H9 (cell line): ENCODE measurements at regions not wholly inside any gene's neighbourhood (a gene's known extent, or its start where the extent isn't known, plus 50 kb on each side); places are given as distances from the start of the nearest gene placed in this dataset.

Experiments
- DNase-seq: peaks from one replicate; pipeline ENCODE4 v3.0.0-alpha.2; 2017
- H2AFZ ChIP-seq: one replicate; pipeline ENCODE4 v1.6.1; 2013; ENCODE audit warnings: mild to moderate bottlenecking, low read length, control low read depth, moderate library complexity
- H2AK5ac ChIP-seq: 2 replicates; pipeline ENCODE4 v1.6.1; 2013; ENCODE audit warnings: low read length, control low read depth, mixed read lengths; ENCODE audit not compliant: insufficient read length
- H2BK120ac ChIP-seq: one replicate; pipeline ENCODE4 v1.6.1; 2013; ENCODE audit warnings: low read depth, mild to moderate bottlenecking, low read length, control low read depth, inconsistent platforms; ENCODE audit not compliant: poor library complexity, severe bottlenecking
- H2BK12ac ChIP-seq: 2 replicates; pipeline ENCODE4 v1.6.1; 2013; ENCODE audit warnings: low read length, control low read depth, mixed read lengths, low read depth; ENCODE audit not compliant: insufficient read length
- H2BK15ac ChIP-seq: 2 replicates; pipeline ENCODE4 v1.6.1; 2013; ENCODE audit warnings: low read depth, low read length, control low read depth
- H2BK20ac ChIP-seq: one replicate; pipeline ENCODE4 v1.6.1; 2013; ENCODE audit warnings: low read depth, mild to moderate bottlenecking, low read length, control low read depth, inconsistent platforms; ENCODE audit not compliant: poor library complexity, severe bottlenecking
- H2BK5ac ChIP-seq: 2 replicates; pipeline ENCODE4 v1.6.1; 2013; ENCODE audit warnings: low read length, control low read depth, mixed read lengths; ENCODE audit not compliant: insufficient read length
- H3K14ac ChIP-seq: 2 replicates; pipeline ENCODE4 v1.6.1; 2013; ENCODE audit warnings: low read length, control low read depth; ENCODE audit not compliant: insufficient read depth
- H3K18ac ChIP-seq: 2 replicates; pipeline ENCODE4 v1.6.1; 2013; ENCODE audit warnings: low read depth, mild to moderate bottlenecking, mixed read lengths, low read length, control low read depth; ENCODE audit not compliant: insufficient read length
- H3K23ac ChIP-seq: 2 replicates; pipeline ENCODE4 v1.6.1; 2013; ENCODE audit warnings: low read length, control low read depth, mixed read lengths, low read depth; ENCODE audit not compliant: insufficient read length
- H3K23me2 ChIP-seq: 2 replicates; pipeline ENCODE4 v1.6.1; 2013; ENCODE audit warnings: low read depth, mild to moderate bottlenecking, mixed read lengths, low read length, control low read depth; ENCODE audit not compliant: insufficient read length, poor library complexity, severe bottlenecking
- H3K27ac ChIP-seq: 2 replicates; pipeline ENCODE4 v1.5.1; 2013; ENCODE audit warnings: low read length, control low read depth, mixed read lengths, low read depth; ENCODE audit not compliant: insufficient read length
- H3K27me3 ChIP-seq: 2 replicates; pipeline ENCODE4 v1.6.1; 2013; ENCODE audit warnings: low read length, control low read depth, inconsistent platforms; ENCODE audit not compliant: insufficient read depth
- H3K4ac ChIP-seq: 2 replicates; pipeline ENCODE4 v1.6.1; 2013; ENCODE audit warnings: low read depth, mild to moderate bottlenecking, control low read depth, inconsistent platforms, low read length, moderate library complexity
- H3K4me1 ChIP-seq: 2 replicates; pipeline ENCODE4 v1.6.1; 2013; ENCODE audit warnings: low read length, control low read depth, inconsistent platforms; ENCODE audit not compliant: insufficient read depth
- H3K4me2 ChIP-seq: 2 replicates; pipeline ENCODE4 v1.6.1; 2013; ENCODE audit warnings: low read length, control low read depth, mixed read lengths; ENCODE audit not compliant: insufficient read length, insufficient read depth
- H3K56ac ChIP-seq: 2 replicates; pipeline ENCODE4 v1.6.1; 2013; ENCODE audit warnings: low read depth, mild to moderate bottlenecking, mixed read lengths, low read length, control low read depth; ENCODE audit not compliant: insufficient read length
- H3K79me1 ChIP-seq: 2 replicates; pipeline ENCODE4 v1.6.1; 2013; ENCODE audit warnings: low read depth, mild to moderate bottlenecking, moderate library complexity, low read length, control low read depth, inconsistent platforms; ENCODE audit not compliant: insufficient read depth, poor library complexity, severe bottlenecking
- H3K79me2 ChIP-seq: 2 replicates; pipeline ENCODE4 v1.6.1; 2013; ENCODE audit warnings: low read length, control low read depth, inconsistent platforms; ENCODE audit not compliant: insufficient read depth
- H3K9ac ChIP-seq: 2 replicates; pipeline ENCODE4 v1.6.1; 2013; ENCODE audit warnings: low read length, control low read depth, mixed read lengths; ENCODE audit not compliant: insufficient read length; ENCODE audit errors: extremely low read depth
- H3K9me3 ChIP-seq: one replicate; pipeline ENCODE4 v1.6.1; 2013; ENCODE audit warnings: low read depth, low read length, inconsistent platforms; ENCODE audit not compliant: control insufficient read depth
- H3T11ph ChIP-seq: one replicate; pipeline ENCODE4 v1.6.1; 2013; ENCODE audit warnings: mild to moderate bottlenecking, low read length, control low read depth, inconsistent platforms
- H4K20me1 ChIP-seq: one replicate; pipeline ENCODE4 v1.6.1; 2013; ENCODE audit not compliant: control insufficient read depth, insufficient read length, insufficient read depth
- H4K5ac ChIP-seq: 2 replicates; pipeline ENCODE4 v1.6.1; 2013; ENCODE audit warnings: low read depth, mild to moderate bottlenecking, mixed read lengths, low read length, control low read depth; ENCODE audit not compliant: insufficient read length
- H4K8ac ChIP-seq: replicated peaks from 2 replicates; pipeline ENCODE4 v1.6.1; 2013; ENCODE audit warnings: low read length, control low read depth, mixed read lengths, low read depth; ENCODE audit not compliant: insufficient read length
- H4K91ac ChIP-seq: 2 replicates; pipeline ENCODE4 v1.6.1; 2013; ENCODE audit warnings: low read depth, mild to moderate bottlenecking, moderate library complexity, mixed read lengths, low read length, control low read depth; ENCODE audit not compliant: insufficient read length
- H3K27ac Mint-ChIP-seq, 3 experiments: 2 replicates in 2 of 3; 3 replicates in 1 of 3; pipeline ENCODE4 v1.8.0; 2020 to 2021; ENCODE audit warnings: mixed read lengths in 3 of 3, mild to moderate bottlenecking in 1 of 3, moderate library complexity in 1 of 3
- H3K27me3 Mint-ChIP-seq: 2 replicates; pipeline ENCODE4 v1.8.0; 2021; ENCODE audit warnings: low read depth, mild to moderate bottlenecking, moderate library complexity, mixed read lengths
- H3K36me3 Mint-ChIP-seq, 3 experiments: 2 replicates in 2 of 3; 3 replicates in 1 of 3; pipeline ENCODE4 v1.8.0; 2020 to 2021; ENCODE audit warnings: low read depth in 3 of 3, mixed read lengths in 3 of 3; ENCODE audit not compliant: insufficient read depth in 1 of 3
- H3K4me1 Mint-ChIP-seq, 2 experiments: 2 replicates each; pipeline ENCODE4 v1.8.0; 2020; ENCODE audit warnings: mixed read lengths in 2 of 2
- H3K4me3 Mint-ChIP-seq, 2 experiments: 2 replicates in 1 of 2; 3 replicates in 1 of 2; pipeline ENCODE4 v1.8.0; 2020 to 2021; ENCODE audit warnings: mild to moderate bottlenecking in 2 of 2, mixed read lengths in 2 of 2, moderate library complexity in 1 of 2
- H3K9me3 Mint-ChIP-seq, 2 experiments: 2 replicates in 1 of 2; 3 replicates in 1 of 2; pipeline ENCODE4 v1.8.0; 2020; ENCODE audit warnings: mild to moderate bottlenecking in 2 of 2, mixed read lengths in 2 of 2, moderate library complexity in 1 of 2
- WGBS: extraction: QIAGEN DNeasy Blood & Tissue Kit; methylation state at CpG from one replicate; pipeline ENCODE4 v1.1.7; 2013; ENCODE audit warnings: missing lambda C conversion rate, low lambda C conversion rate, mixed read lengths; ENCODE audit not compliant: insufficient read length; ENCODE audit errors: extremely low coverage; 5-methylcytosine and 5-hydroxymethylcytosine counted together
- TF ChIP-seq, protein P1 (sequence below): fragments of 200-600 bp; sonication (generic); conservative IDR thresholded peaks from 3 replicates; pipeline ENCODE4 v1.8.0; 2021; ENCODE audit warnings: antibody characterized with exemption, mild to moderate bottlenecking

DNA sequence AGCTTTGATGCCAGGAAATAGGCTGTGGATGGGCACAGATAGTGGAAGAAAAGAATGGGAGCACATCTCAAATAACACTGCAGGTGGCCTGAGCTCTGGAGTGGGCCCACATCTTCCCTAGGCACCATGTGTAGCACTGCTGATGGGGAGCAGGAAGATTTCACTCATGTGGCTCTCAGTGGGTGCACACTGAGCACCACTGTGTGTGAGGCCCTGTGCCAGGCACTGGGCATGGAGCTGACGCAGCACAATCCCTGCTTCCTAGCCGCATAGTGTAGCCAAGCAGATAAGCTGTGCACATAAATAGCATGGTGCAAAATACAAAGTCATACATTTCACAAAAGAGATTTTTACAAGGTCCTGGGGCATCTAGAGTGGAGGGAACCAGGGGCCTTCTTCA is 101.6 kb downstream of the MOBP start:
- Mint-ChIP-seq H3K4me1 (peaks cover 0 to 2% of the 10 kb centered on the region in 2 experiments; a peak in 3 of 4 replicates), H3K4me3 (no peak overlapping the region)
- no peak overlapping the region for H3T11ph ChIP-seq

More for the DNA sequence above, 101.6 kb downstream of the MOBP start:
- H2AFZ ChIP-seq = no peak overlapping the region
- Mint-ChIP-seq H3K27ac (no peak overlapping the region), H3K27me3 (no peaks in the 10 kb centered on the region; the same call in none of the 2 replicates), H3K36me3 (peaks cover 0 to 8% (median 2%) of the 10 kb centered on the region in 3 experiments; a peak in 4 of 7 replicates), H3K9me3 (peaks cover 0 to 4% of the 10 kb centered on the region in 2 experiments; a peak in 2 of 5 replicates)
- no peak overlapping the region; the same call in 1 of the 2 replicates for H3K14ac ChIP-seq
- H2BK20ac ChIP-seq = no peak overlapping the region
- H3K79me2 ChIP-seq = no peaks in the 10 kb centered on the region
- H4K8ac ChIP-seq = no peak overlapping the region
- no peaks in the 10 kb centered on the region for H4K20me1 ChIP-seq
- no peak overlapping the region for H2BK5ac ChIP-seq
- H3K9ac ChIP-seq = no peak overlapping the region
- H3K23me2 ChIP-seq = no peaks in the 10 kb centered on the region
- no peaks in the 10 kb centered on the region for H3K9me3 ChIP-seq
- no peak for DNase-seq
- H3K27me3 ChIP-seq = no peaks in the 10 kb centered on the region
- TF ChIP-seq, protein P1, sequence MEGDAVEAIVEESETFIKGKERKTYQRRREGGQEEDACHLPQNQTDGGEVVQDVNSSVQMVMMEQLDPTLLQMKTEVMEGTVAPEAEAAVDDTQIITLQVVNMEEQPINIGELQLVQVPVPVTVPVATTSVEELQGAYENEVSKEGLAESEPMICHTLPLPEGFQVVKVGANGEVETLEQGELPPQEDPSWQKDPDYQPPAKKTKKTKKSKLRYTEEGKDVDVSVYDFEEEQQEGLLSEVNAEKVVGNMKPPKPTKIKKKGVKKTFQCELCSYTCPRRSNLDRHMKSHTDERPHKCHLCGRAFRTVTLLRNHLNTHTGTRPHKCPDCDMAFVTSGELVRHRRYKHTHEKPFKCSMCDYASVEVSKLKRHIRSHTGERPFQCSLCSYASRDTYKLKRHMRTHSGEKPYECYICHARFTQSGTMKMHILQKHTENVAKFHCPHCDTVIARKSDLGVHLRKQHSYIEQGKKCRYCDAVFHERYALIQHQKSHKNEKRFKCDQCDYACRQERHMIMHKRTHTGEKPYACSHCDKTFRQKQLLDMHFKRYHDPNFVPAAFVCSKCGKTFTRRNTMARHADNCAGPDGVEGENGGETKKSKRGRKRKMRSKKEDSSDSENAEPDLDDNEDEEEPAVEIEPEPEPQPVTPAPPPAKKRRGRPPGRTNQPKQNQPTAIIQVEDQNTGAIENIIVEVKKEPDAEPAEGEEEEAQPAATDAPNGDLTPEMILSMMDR = no peak
- H2BK120ac ChIP-seq = no peak overlapping the region
- H4K5ac ChIP-seq = no peak overlapping the region
- no peak overlapping the region for H3K18ac ChIP-seq
- H2AK5ac ChIP-seq = no peak overlapping the region
- no peak overlapping the region for H3K23ac ChIP-seq
- H3K79me1 ChIP-seq = no peaks in the 10 kb centered on the region
- no peak overlapping the region for H4K91ac ChIP-seq
- H3K4ac ChIP-seq = no peak overlapping the region
- WGBS = no CpG with 5 or more reads among the region's 2 CpGs
- no peak overlapping the region for H3K27ac ChIP-seq
- no peak overlapping the region for H3K56ac ChIP-seq
- H3K4me1 ChIP-seq = no peaks in the 10 kb centered on the region
- H3K4me2 ChIP-seq = no peak overlapping the region
- H2BK12ac ChIP-seq = no peak overlapping the region
- H2BK15ac ChIP-seq = no peak overlapping the region
